HG03045 (cell line): ENCODE measurements at regions not wholly inside any gene's neighbourhood (a gene's known extent, or its start where the extent isn't known, plus 50 kb on each side); places are given as distances from the start of the nearest gene placed in this dataset.

Experiments
- ATAC-seq: cut with Tn5 transposase; IDR thresholded peaks from one replicate; pipeline ENCODE4 v1.9.1; 2021; ENCODE audit warnings: mild to moderate bottlenecking, moderate library complexity; ENCODE audit not compliant: unreplicated experiment

DNA sequence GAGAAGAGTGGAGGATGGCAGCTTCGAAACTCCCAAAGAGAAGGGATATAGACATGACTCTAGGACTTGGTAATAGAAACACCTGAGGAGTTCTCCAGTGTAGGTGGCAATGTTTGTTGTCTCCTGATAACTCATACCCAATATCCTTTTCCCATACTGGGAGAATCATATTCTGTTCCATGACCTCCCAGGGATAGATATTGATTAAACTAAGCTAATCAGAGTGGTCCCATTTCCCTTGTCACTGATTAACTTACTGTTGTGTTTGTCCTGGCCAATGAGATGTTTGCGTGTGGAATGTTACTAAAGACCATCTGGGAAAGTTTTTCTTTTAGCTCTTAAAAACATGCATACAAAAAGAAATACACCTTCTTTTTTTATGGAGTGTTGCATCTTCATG, 85.6 kb downstream of the RPL22L1 start:
- no peak for ATAC-seq

DNA sequence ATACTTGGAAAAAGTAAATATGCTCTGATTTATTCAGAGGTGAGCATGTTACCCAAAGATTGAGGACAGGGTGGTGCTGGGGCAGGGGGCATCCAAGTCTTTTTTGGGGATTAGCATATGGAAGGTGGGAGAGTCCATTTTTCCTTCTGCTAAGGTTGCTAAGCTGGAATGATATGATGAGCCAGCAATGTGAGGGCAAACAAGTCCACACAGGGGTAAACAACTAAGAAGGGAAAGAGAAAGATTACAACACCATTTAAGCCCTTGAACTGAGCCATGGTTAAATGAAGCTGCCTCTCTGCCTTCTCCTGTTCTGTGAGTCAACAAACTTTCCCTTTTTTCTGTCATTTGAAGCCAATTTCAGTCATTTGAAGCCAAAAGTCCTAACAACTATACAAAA, 89.0 kb downstream of the RPL22L1 start:
- ATAC-seq = no peak

DNA sequence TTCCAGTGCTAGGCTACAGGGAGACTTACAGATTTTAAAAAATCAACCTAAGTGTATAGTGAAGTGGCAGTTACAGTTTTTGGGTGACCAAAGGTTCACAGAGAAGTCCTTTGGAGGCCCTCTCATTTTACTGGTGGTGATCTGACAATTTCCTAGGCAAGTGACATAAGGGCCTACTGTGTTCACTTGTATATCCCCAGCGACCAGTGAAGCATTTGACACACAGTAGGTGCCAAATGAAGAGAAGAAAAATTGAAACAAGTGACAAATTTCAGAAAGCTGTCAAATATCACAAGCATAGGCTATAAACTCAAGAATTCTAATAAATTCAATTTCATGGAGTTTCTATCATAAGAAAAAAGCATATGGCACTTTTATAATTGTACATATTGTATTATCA, 89.5 kb downstream of the RPL22L1 start:
- ATAC-seq = no peak

DNA sequence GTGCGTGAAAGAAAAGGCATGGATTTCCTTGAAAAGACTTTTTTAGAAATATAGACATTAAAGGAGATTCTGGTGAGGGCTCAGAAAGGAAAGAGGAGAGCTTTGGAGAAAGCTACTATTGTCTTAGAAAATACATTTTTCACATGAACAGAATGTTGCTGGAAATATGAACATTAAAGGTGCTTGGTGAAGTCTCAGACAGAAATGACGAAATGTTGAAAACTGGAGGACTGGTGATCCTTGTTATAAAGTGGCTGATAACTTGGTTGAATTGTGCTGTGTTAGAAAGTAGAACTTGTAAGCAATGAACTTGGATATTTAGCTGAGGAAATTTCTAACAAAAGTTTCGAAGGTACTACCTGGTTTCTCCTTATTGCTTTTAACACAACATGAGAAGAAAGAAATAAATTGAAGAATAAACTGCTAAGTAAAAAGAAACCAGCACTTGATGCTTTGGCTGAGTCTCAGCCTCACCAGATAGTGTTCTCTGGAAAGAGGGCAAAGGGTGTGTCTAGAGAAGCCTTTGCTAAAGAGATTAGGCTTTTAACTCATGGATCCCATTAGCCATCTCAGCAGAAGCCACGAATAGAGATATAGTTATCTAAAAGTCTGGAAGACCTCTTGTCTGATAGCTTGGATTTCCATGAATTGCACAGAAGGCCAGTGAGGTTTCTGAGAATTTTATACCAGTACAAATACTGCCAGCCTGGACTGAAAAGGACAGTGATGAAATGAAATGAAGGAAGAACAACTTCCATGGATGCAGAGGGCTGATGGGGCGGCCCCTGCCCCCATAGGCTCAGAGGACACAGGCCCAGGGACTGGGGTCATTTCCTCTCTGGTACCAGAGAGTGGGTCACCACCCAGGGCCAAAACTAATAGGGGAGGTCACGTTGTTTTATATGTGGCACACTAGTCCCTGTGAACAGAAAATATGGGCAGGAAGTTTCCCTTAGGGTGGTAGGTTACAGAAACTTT, 91.5 kb downstream of the RPL22L1 start:
- ATAC-seq = no peak

DNA sequence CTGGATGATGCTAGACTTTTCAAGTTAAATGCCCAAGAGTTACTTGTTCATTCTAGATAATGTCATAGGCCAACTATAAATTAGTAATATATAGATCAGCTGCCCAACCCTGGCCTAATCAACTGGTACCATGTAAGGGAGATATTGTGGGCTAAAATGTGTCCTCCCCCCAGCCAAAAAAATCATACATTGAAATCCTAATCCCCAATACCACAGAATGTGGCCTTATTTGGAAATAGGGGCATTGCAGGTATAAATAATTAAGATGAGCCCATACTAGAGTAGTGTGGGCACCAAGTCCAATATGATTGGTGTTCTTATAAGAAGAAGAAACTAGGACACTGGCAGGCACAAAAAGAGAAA, 92.5 kb downstream of the RPL22L1 start:
- no peak for ATAC-seq

DNA sequence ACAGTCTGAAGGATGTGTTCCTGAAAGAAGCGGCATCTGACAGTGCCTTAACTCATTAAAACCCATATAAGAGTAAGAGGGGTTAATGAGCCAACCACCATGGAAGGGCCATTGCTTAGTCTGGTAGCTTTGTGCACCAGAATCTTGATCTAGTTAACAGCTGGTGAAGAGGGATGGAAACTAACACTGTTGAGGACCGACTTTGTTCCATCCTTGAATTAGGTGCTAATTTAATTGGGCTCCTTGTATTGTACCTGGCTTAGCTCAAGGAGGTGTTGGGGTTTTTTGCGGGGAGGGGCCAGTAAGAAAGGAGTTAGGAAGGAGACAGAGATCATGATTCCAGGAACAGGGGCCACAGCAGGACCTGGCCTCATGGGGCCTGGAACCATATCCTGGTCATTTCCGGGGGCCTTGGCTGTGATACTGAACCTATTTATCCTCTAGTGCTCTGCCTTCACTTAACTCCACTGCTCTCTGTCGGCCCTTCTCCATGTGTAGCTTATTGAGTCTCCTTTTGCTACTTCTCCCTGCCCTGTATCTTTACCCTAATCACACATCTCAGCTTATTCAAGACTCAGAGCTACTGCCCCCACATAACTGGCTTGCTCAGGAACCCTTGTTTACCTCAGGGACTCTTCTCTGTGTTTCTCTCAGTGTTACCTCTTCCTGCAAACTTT, 93.0 kb downstream of the RPL22L1 start:
- ATAC-seq = no peak

DNA sequence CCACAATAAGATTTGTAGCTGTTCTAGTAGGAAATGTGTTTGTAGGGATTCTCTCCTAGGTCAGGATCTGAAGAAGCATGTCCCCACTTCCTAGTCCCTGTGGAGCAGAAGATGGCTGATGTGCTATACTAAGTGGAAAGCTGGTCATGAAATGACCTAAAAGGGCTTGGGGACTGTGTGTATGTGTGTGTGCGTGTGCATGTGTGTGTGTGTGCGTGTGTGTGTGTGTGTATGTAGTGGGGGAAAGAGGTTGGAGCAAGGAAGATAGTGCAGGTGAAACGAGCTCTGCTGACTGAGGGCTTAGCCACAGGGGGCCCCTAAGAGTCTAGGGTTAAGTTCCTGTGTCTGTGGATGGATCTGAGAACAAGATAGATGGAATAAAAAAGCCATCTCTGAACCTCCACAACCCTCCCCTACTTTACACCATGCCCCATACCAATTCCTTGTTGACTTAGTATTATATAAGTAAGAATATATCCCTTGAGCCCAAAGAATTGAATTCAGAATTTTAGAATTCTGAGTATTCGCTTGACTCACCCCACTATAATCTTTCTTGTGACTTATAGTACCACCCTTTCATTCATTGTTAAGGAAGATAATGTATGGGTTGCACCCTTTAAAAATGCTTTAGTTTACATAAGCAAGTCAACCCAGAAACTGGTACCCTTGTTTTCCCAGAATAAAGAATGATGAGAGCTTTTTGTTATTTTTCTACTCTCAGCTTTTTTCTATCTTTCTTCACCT, 96.1 kb downstream of the RPL22L1 start:
- no peak for ATAC-seq

DNA sequence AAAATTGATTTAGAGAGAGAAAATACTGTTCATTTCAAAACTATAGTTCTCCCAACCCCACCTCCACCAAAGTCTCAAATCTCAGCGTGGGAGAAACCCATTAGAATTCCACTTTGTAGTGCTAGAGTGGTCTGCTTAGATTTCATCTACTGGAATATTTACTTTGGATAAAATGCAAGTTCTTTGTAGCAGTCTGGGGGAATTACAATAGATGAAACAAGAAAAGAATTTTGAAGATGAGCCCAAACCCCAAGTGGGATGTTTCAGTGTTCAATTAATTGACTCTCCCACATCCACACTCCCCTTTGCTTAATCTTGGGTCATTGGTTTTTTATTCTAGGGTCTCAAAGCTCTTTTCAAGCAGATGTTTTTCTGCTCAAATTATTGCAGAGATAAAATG, 97.8 kb downstream of the RPL22L1 start:
- no peak for ATAC-seq

DNA sequence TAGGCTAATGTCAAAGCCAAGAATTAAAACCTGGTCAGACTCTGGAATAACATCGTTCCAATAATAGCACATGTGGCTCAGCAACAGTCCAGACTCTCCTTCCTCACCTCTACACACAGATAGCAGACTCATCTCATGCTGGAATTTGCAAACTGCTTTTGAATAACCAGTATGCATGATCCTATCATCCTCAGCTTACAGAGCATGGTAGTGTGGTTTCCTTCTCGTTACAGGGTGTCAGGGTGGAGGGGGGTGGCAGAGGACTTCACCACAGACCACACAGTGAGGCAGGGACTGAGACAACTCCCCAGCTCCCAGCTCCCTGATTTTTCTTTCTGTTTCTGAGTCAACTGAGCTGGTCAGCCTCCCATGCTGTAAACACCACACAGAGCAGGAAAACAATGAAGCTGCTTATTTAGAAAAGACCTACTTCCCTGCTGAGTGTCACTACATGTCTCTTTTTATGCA, 101.6 kb downstream of the RPL22L1 start:
- no peak for ATAC-seq

DNA sequence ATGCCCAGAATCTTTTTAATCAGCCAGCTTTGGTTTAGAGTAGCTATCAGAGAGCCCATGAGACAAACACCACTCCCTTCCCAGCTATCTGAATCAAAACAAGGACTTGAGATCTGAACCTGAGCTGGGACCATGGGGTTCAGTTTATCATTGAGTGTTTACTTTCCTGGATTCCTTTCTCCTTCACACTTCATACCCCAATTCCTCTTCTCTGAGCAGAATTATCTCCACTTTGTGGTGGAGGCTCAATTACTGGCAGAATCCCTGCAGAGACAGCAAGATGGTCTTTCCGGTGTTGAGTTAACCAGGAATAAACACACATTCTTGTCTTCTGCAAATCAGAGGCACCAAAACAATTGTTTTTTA, 102.4 kb downstream of the RPL22L1 start:
- no peak for ATAC-seq

DNA sequence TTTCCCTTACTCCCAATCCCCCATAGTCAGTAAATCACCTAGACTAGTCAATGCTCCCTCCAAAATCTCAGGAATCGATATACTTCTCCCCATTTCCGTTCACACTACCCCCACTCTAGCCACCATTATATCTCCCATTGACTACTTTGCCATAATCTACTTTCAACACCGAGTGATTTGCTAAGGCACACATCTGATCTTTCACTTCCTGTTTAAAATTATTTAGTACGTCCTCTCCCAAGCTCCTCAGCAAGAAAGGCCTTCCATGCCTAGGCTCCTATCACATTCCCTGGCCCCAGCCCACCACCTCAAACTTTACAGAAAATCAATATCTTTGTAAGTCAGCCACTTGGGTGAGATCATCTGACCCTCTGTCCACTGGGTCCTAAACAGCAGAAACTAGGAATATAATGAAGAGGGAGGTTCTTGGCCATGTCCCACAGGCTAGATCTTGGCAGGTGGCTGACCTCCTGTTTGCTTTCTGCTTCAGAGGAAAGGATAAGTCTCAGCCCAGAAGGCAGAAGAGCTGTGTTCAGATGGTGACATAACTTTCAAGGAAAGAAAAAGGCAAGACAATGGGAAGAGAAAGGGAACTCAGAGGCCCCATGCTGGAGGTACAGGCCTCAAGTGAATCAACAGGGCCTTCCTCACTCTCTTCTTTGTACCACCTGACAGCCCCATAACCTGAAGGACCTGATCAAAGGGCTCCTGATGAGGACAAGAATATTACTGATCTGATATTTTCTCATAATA, 103.0 kb downstream of the RPL22L1 start:
- ATAC-seq = no peak

DNA sequence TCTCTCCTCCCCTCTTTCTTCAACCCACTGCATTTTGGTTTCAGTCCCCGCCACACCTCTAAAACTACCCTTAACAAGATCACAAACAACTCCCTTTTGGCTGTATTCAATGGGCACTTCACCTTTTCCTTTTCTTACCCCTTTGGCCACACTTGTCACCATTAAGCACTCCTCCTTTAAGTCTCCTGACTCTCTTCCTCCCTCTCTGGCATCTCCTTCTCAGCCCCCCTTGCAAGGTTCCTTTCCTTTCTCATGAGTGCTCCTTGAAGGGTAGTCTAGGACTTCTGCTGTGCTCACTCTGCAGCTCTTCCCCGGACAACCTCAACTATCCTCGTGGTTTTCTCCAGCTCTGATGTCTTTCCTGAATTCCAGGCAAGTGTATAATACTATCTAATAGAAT, 103.7 kb downstream of the RPL22L1 start:
- ATAC-seq = no peak

DNA sequence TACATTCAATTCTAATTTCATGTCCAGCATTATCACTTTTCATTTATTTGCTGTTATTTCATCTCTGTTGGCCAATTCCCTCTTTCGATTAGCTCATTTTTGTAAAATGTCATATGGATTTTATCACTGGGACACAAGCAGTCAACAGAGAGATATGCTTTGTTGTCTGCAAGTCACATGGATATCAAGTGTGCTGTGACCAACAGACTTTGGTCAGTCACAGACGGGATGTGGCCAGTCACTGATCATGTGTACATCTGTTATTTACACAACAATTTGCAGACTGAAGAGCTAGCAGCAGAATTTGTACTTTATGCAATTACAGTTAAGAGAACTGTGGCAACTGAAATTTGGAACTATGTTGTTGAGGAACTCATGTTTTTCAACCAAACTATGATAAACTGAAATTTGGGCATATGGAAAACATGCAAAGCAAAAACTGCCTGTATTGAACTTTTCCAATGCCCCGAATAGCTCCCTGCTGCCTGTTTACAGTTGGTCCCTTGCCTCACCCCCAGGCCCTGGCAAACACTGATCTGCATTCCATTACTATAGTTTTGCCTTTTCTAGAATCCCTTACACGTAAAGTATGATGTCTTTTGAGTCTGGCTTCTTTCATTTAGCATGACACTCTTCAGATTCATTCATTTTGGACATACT, 104.4 kb downstream of the RPL22L1 start:
- no peak for ATAC-seq

DNA sequence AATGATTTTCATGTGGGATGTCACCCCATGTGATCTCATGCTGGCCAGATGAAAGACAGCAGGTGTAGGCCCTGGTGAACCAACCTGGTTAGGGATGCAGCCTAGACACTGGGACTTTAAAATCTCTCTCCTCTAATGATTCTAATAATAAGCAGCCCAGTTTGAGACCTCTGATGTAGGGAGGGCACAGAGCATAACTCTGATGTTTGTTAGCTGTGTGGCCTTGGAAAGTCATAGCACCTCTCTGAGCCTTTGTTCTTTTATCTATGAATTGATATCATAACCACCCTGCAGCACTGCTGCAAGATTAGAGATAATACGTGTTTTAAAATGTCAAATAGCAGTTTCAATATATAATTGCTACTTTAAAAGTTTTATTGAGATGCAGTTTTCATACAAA, 106.0 kb downstream of the RPL22L1 start:
- ATAC-seq = no peak

DNA sequence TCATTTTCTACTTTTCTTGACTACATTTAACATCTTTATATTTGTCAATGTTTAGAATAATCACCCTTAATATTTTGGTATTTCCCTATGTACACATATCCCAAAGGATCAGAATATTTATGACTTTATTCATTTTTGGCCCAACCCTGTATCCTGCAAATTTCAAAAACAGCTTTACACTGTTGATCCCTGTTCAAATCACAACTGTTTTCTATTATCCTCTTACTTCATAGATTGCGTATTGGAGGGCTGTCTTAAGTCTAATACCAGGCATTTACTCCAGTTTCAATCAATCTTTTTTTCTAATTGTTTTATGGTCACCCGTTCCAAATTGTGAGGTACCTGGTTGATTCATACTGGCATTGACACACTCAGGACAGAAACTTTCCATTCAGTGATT, 107.9 kb downstream of the RPL22L1 start:
- ATAC-seq = no peak

DNA sequence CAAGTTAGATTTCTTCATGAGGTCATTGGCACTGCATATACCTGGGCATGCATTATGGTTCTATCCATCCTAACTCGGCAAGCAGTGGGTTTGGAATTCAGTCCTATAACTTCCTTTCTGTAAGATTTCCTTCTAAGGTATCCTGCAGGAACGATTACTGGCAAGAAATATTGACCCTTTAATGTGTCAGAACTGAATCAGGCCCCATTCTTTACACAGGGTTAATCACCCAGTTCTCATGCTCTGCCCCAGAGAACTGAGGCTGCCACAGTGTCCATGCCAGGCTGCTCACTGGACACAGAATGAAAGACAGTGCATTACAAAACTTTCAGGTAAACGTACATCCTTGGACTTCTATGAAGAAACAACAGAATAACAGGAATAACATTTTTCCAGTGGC, 108.9 kb downstream of the RPL22L1 start:
- ATAC-seq = no peak

DNA sequence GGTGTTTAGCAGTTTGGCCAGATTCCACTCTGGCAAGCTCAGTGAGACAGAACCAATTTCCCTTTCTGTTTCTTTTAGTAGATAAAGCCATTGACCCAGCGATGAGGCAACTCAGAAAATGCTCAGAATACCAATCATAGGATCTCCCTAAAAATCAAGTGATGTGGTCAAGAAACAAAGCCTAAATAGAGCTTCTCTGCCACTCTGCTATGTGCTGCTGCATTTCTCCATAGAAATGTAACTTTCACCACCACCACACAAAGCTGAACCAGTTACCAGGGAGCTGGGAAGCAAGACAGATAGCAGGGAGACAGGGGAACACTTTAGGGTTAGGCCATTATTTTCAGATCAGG, 109.8 kb downstream of the RPL22L1 start:
- ATAC-seq = no peak

DNA sequence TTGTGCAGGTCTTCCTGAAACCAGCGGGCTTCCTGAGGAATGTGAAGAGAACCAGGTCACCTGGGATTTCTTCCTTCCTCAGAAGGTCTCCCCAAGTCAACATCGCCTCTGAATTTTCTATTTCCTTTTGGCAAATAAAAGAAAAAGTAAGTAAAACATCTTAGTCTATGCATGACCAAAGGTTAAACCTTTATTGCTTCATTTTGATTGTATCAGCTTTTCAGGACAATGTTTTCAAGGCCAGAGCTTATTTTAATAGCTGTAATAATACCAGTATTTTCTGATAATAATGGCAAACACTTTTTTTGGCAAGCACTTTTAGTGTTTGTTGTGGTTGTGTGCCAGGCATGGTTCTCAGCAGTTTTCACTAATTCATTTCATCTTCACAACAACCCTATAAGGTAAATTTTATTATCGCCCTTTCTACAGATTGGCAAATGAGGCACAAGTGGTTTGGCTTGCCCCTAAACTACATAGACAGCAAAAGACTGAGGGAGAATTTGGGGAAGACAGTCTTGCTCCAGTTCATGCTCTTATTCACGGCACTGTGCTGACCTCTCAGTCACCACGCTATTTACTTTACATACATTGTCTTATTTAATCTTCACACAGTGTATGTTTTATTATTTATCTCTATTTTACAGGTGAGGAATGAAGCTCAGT, 110.4 kb downstream of the RPL22L1 start:
- no peak for ATAC-seq

DNA sequence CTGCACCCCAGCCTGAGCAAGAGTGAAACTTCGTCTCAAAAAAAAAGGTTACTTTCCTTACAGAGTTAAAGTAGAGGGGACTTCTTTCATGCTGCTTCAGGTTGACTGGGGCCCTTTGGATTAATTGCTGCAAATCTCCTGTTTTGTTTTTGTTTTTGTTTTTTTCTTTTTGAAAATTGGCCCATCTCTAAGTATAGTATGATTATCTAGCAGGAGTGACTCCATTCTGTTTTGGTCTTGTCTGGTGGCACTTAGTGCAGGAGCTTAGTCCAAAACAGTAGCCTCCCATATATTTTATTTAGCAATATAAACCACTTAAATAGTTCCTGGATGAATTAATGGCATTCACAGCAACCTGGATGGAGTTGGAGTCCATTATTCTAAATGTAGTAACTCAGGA, 113.0 kb downstream of the RPL22L1 start:
- ATAC-seq = no peak

DNA sequence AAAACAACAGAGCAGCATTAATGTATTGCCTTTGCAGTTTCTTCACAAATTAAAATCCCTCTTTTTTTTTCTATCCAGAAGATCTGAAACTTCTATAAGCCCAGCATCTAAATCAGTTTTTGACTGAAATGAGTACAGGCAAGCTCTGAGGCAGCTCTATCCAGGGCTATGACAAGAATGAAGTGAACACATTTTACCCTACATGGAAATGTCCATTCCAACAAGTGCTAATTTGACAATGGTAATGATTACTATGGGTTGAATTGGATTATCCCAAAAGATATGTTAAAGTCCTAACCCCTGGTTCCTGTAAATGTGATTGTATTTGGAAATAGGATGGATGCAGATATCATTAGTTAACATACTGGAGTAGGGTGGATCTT, 115.7 kb downstream of the RPL22L1 start:
- ATAC-seq = no peak
